ENCODE measurements at regions not wholly inside any gene's neighbourhood (a gene's known extent, or its start where the extent isn't known, plus 50 kb on each side); places are given as distances from the start of the nearest gene placed in this dataset.
"Not testable (repeated sequence)": the region's sequence is repeated elsewhere in the genome, so short reads cannot be mapped to it uniquely, and the experiment has no call there.

GRCh38 chr6:121664158-121664557 lies 228.7 kb downstream of the GJA1 start:
- Histone ChIP-seq H3K27ac (no peak overlapping the region), H3K4me3 (no peak overlapping the region), H3K4me1 (replicated peaks in 1 of 2) (no peaks in the 10 kb centered on the region)
- peak in 2 of 8 experiments; percentile 45 to 74 for ATAC-seq (replicated peaks in 6 of 8)
- WGBS, 10 experiments = 83 to 100% (median 86%) methylated on average over 1 of the region's 1 CpG; no CpG with 5 or more reads in 1 of the 10 experiments
- in situ Hi-C loops (cut with MboI; ENCODE audit: low pct_unique_long_range_greater_than_20kb in 2 of 9, low sequenced_read_pairs in 9 of 9, unreplicated experiment in 9 of 9) = no loop called here

GRCh38 chr6:121666814-121667213 lies 231.4 kb downstream of the GJA1 start:
- no peak overlapping the region for H3K27ac ChIP-seq
- peak in 6 of 8 experiments; percentile 31 to 100 (median 68) for ATAC-seq (replicated peaks in 6 of 8)
- in situ Hi-C loops (cut with MboI; ENCODE audit: low pct_unique_long_range_greater_than_20kb in 2 of 9, low sequenced_read_pairs in 9 of 9, unreplicated experiment in 9 of 9) = no loop called here

DNA sequence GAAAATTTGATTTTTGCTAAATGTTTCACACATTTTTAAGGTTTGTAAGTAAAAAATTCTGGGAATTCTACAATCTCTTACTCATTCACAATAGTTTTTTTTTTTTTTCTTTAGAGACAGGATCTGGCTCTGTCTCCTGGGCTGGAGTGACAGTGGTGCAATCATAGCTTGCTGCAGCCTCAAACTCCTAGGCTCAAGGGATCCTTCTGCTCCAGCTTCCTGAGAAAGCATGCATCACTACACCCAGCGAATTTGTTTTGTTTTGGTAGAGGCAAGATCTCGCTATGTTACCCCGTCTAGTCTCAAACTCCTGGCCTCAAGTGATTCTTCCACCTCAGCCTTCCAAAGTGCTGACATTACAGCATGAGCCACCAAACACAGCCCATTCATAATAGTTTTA lies 232.8 kb downstream of the GJA1 start:
- H3K27ac ChIP-seq = no peak overlapping the region

More at GRCh38 chr6:121666814-121667213, 231.4 kb downstream of the GJA1 start:
- 4 to 100% (median 53%) methylated on average over 1 to 4 of the region's 4 CpGs for WGBS, 10 experiments
- Histone ChIP-seq H3K4me1 (replicated peaks in 1 of 2) (no peaks in the 10 kb centered on the region), H3K4me3 (no peak overlapping the region)

GRCh38 chr6:121670511-121670910 lies 235.1 kb downstream of the GJA1 start:
- H3K4me1 ChIP-seq (replicated peaks in 1 of 2) = no peaks in the 10 kb centered on the region
- in situ Hi-C loops (cut with MboI; ENCODE audit: low pct_unique_long_range_greater_than_20kb in 2 of 9, low sequenced_read_pairs in 9 of 9, unreplicated experiment in 9 of 9) = no loop called here
- H3K27ac ChIP-seq = no peak overlapping the region
- no peak overlapping the region for H3K4me3 ChIP-seq
- no peak for ATAC-seq (replicated peaks in 6 of 8)
- 86 to 100% (median 97%) methylated on average over 1 to 2 of the region's 2 CpGs; no CpG with 5 or more reads in 2 of the 10 experiments for WGBS, 10 experiments

More for the DNA sequence above, 232.8 kb downstream of the GJA1 start:
- ATAC-seq (replicated peaks in 6 of 8) = no peak
- WGBS, 10 experiments = 64 to 100% (median 75%) methylated on average over 1 to 3 of the region's 3 CpGs; no CpG with 5 or more reads in 1 of the 10 experiments
- Histone ChIP-seq H3K4me3 (no peak overlapping the region), H3K4me1 (replicated peaks in 1 of 2) (no peaks in the 10 kb centered on the region)
- in situ Hi-C loops (cut with MboI; ENCODE audit: low pct_unique_long_range_greater_than_20kb in 2 of 9, low sequenced_read_pairs in 9 of 9, unreplicated experiment in 9 of 9) = no loop called here

DNA sequence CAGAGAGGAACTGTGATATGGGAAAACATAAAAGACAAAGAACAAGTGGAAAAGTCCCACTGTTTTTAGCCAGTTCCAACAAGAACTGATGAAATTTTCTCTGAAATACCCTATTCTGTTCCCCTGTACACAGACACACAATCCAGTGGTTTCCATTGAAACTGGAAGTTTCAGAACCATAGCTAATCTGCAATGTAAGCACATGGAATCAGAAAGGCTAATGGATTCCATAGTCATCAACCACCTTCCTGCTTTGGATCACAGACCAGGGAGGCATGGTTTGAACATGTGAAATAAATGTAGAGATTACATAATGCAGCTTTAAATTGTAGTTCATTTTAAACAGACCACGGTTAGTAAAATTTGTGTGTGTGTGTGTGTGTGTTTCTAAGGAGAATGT lies 242.1 kb downstream of the GJA1 start:
- no peak for ATAC-seq (replicated peaks in 6 of 8)
- Histone ChIP-seq H3K4me1 (replicated peaks in 1 of 2) (no peaks in the 10 kb centered on the region), H3K4me3 (no peak overlapping the region), H3K27ac (no peak overlapping the region)
- 10 to 89% (median 80%) methylated on average over 1 of the region's 1 CpG; no CpG with 5 or more reads in 3 of the 10 experiments for WGBS, 10 experiments
- in situ Hi-C loops (cut with MboI; ENCODE audit: low pct_unique_long_range_greater_than_20kb in 2 of 9, low sequenced_read_pairs in 9 of 9, unreplicated experiment in 9 of 9) = no loop called here

- Histone ChIP-seq H3K4me3 (no peak overlapping the region), H3K4me1 (replicated peaks in 1 of 2) (no peaks in the 10 kb centered on the region), H3K27ac (no peak overlapping the region)
- ATAC-seq (replicated peaks in 6 of 8) = no peak
- WGBS, 10 experiments = 83 to 100% (median 100%) methylated on average over 1 of the region's 1 CpG; no CpG with 5 or more reads in 2 of the 10 experiments
- in situ Hi-C loops (cut with MboI; ENCODE audit: low pct_unique_long_range_greater_than_20kb in 2 of 9, low sequenced_read_pairs in 9 of 9, unreplicated experiment in 9 of 9) = no loop called here
These were observed 242.8 kb downstream of the GJA1 start for GRCh38 chr6:121678245-121678644.

DNA sequence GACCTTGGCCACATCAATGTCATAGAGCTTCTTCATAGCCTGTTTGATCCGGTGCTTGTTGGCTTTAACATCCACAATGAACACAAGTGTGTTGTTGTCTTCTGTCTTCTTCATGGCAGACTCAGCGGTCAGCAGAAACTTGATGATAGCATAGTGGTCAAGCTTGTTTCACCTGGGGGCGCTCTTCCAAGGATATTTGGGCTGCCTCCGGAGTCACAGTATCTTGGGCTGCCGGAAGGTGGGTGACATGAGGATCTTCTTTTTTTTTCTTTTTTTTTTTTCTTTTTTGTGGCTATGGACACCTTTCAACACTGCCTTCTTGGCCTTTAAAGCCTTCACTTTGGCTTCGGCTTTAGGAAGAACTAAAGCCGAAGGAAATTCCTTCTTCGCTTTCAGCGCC lies 244.6 kb downstream of the GJA1 start:
- ATAC-seq (replicated peaks in 6 of 8) = no peak
- in situ Hi-C loops (cut with MboI; ENCODE audit: low pct_unique_long_range_greater_than_20kb in 2 of 9, low sequenced_read_pairs in 9 of 9, unreplicated experiment in 9 of 9) = no loop called here

GRCh38 chr6:121682666-121683065 lies 247.2 kb downstream of the GJA1 start:
- Histone ChIP-seq H3K27ac (no peak overlapping the region), H3K4me1 (replicated peaks in 1 of 2) (no peaks in the 10 kb centered on the region), H3K4me3 (no peak overlapping the region)
- ATAC-seq (replicated peaks in 6 of 8) = no peak
- in situ Hi-C loops (cut with MboI; ENCODE audit: low pct_unique_long_range_greater_than_20kb in 2 of 9, low sequenced_read_pairs in 9 of 9, unreplicated experiment in 9 of 9) = no loop called here
- 60 to 98% (median 92%) methylated on average over 2 to 17 of the region's 25 CpGs; no CpG with 5 or more reads in 1 of the 10 experiments for WGBS, 10 experiments

More for the DNA sequence above, 244.6 kb downstream of the GJA1 start:
- Histone ChIP-seq H3K27ac (no peak overlapping the region), H3K4me3 (no peak overlapping the region), H3K4me1 (replicated peaks in 1 of 2) (no peaks in the 10 kb centered on the region)
- 85 to 100% (median 97%) methylated on average over 2 to 9 of the region's 9 CpGs for WGBS, 10 experiments

GRCh38 chr6:121685806-121686205 lies 250.4 kb downstream of the GJA1 start:
- ATAC-seq (replicated peaks in 6 of 8); H3K4me3 ChIP-seq; in situ Hi-C loops (cut with MboI; ENCODE audit: low pct_unique_long_range_greater_than_20kb in 2 of 9, low sequenced_read_pairs in 9 of 9, unreplicated experiment in 9 of 9); H3K27ac ChIP-seq; H3K4me1 ChIP-seq (replicated peaks in 1 of 2): not testable (repeated sequence)
- WGBS, 10 experiments = 80 to 100% (median 92%) methylated on average over 1 to 6 of the region's 10 CpGs; no CpG with 5 or more reads in 7 of the 10 experiments

DNA sequence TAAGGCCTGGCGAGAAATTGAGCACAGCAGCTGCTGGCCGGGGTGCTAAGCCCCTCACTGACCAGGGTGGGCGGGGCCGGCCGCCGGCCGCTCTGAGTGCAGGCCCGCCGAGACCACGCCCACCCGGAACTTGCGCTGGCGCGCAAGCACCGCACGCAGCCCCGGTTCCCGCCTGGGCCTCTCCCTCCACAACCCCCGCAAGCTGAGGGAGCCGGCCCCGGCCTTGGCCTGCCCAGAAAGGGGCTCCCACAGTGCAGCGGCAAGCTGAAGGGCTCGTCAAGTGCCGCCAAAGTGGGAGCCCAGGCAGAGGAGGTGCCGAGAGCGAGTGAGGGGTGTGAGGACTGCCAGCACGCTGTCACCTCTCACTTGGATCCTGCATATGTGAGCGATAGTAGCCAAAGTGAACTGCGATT lies 251.2 kb downstream of the GJA1 start:
- H3K4me3 ChIP-seq = no peak overlapping the region
- in situ Hi-C loops (cut with MboI; ENCODE audit: low pct_unique_long_range_greater_than_20kb in 2 of 9, low sequenced_read_pairs in 9 of 9, unreplicated experiment in 9 of 9) = no loop called here
- no peak overlapping the region for H3K27ac ChIP-seq
- no peaks in the 10 kb centered on the region for H3K4me1 ChIP-seq (replicated peaks in 1 of 2)
- peak in 2 of 8 experiments; percentile 10 to 87 for ATAC-seq (replicated peaks in 6 of 8)
- 77 to 89% (median 78%) methylated on average over 5 to 15 of the region's 29 CpGs; no CpG with 5 or more reads in 7 of the 10 experiments for WGBS, 10 experiments

DNA sequence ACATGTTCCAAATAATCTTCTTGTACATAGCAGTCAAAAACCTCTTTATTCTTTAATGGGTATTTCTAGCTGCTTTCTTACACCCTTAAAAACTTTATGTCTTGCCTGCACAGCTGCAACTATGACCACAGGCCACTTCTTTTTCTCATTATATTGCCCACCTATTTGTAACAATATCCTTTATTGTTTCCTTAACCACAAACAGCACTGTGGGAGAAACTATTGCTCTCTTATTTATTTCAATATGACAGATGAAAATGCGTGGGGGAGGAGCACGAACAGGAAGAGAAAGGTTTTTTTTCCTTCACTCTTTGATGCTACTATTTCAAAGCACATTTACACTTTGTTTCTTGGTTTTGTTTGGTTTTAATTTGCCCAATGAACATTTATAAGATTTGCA lies 253.5 kb downstream of the GJA1 start:
- in situ Hi-C loops (cut with MboI; ENCODE audit: low pct_unique_long_range_greater_than_20kb in 2 of 9, low sequenced_read_pairs in 9 of 9, unreplicated experiment in 9 of 9) = no loop called here
- no peaks in the 10 kb centered on the region for H3K4me1 ChIP-seq (replicated peaks in 1 of 2)
- no peak overlapping the region for H3K4me3 ChIP-seq
- WGBS, 10 experiments = 39 to 95% (median 76%) methylated on average over 1 to 2 of the region's 2 CpGs; no CpG with 5 or more reads in 1 of the 10 experiments
- no peak for ATAC-seq (replicated peaks in 6 of 8)
- no peak overlapping the region for H3K27ac ChIP-seq

- ATAC-seq (replicated peaks in 6 of 8) = no peak
- 40 to 67% (median 50%) methylated on average over 1 of the region's 1 CpG; no CpG with 5 or more reads in 5 of the 10 experiments for WGBS, 10 experiments
- Histone ChIP-seq H3K4me1 (replicated peaks in 1 of 2) (no peaks in the 10 kb centered on the region), H3K4me3 (no peak overlapping the region), H3K27ac (no peak overlapping the region)
- in situ Hi-C loops (cut with MboI; ENCODE audit: low pct_unique_long_range_greater_than_20kb in 2 of 9, low sequenced_read_pairs in 9 of 9, unreplicated experiment in 9 of 9) = no loop called here
These were observed 255.7 kb downstream of the GJA1 start for GRCh38 chr6:121691126-121691551.

- WGBS, 10 experiments = 64 to 100% (median 87%) methylated on average over 1 to 3 of the region's 3 CpGs
- no peak overlapping the region for H3K4me3 ChIP-seq
- ATAC-seq (replicated peaks in 6 of 8) = no peak
These were observed 258.9 kb downstream of the GJA1 start for GRCh38 chr6:121694389-121694788.

DNA sequence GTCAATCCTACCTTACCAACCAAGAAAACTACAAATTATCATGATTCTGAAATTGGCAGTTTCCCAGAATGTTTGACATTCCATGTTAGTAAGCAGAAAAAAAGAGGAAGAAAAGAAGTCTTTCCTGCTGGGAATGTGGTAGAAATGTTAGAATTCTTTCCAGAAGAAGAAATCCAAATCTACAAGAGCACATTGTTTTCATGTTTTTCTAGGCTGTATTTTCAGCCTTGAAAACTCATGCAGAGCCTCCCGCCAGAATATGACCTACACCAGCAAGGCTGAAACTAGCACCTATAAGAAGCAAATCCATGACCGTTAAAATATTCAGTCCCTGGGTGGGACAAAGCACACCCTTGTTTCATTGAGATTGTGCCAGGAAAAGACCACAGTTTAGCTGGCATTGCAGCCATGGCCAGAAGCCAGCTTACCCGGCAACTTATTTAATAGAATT lies 259.4 kb downstream of the GJA1 start:
- Histone ChIP-seq H3K27ac (no peak overlapping the region), H3K4me3 (no peak overlapping the region), H3K4me1 (replicated peaks in 1 of 2) (no peaks in the 10 kb centered on the region)
- in situ Hi-C loops (cut with MboI; ENCODE audit: low pct_unique_long_range_greater_than_20kb in 2 of 9, low sequenced_read_pairs in 9 of 9, unreplicated experiment in 9 of 9) = no loop called here
- WGBS, 10 experiments = 15 to 100% (median 86%) methylated on average over 1 to 3 of the region's 3 CpGs; no CpG with 5 or more reads in 4 of the 10 experiments
- ATAC-seq (replicated peaks in 6 of 8) = peak in 1 of 8 experiments; percentile 76

More at GRCh38 chr6:121694389-121694788, 258.9 kb downstream of the GJA1 start:
- in situ Hi-C loops (cut with MboI; ENCODE audit: low pct_unique_long_range_greater_than_20kb in 2 of 9, low sequenced_read_pairs in 9 of 9, unreplicated experiment in 9 of 9) = no loop called here
- H3K27ac ChIP-seq = no peak overlapping the region
- no peaks in the 10 kb centered on the region for H3K4me1 ChIP-seq (replicated peaks in 1 of 2)

All from motor neuron (in vitro differentiated cells).